Hindlimb muscle (tissue), 1 donor: ENCODE measurements at regions not wholly inside any gene's neighbourhood (a gene's known extent, or its start where the extent isn't known, plus 50 kb on each side); places are given as distances from the start of the nearest gene placed in this dataset.

Source experiments
- DNase-seq: peaks from one replicate; pipeline ENCODE4 v3.0.0-alpha.2; 2013

- no peak for DNase-seq
Measured at GRCh38 chr2:47265158-47265557, 88.8 kb upstream of the CALM2 start.

- DNase-seq = no peak
Measured at GRCh38 chr2:47264686-47265085, 88.4 kb upstream of the CALM2 start.

DNA sequence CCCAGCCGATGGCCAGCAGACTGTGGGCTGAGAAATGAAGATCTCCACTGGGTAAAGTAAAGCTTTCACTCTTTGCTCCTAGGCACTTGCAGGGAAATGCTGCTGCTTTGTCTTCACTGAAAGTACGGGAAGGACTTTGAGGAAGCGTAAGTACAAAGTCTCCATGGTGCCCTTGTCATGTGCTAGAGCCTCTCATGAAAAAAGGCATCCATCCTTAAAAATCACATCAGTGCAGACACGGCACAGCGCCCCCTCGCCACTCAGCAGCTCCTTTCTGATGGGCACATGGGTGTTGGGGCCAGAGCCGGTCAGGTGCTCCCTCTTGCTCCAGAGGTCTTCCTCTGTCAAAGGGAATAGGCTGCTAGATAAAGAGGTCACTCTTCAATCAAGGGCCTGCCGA, 87.8 kb upstream of the CALM2 start:
- DNase-seq = no peak

GRCh38 chr2:47262657-47263056, 86.3 kb upstream of the CALM2 start:
- no peak for DNase-seq

GRCh38 chr2:47260971-47261370, 84.7 kb upstream of the CALM2 start:
- no peak for DNase-seq

- no peak for DNase-seq
Measured at GRCh38 chr2:47259829-47260228, 83.5 kb upstream of the CALM2 start.

GRCh38 chr2:47257946-47258348, 81.6 kb upstream of the CALM2 start:
- no peak for DNase-seq

- no peak for DNase-seq
Measured at GRCh38 chr2:47256416-47257087, 80.2 kb upstream of the CALM2 start.

DNA sequence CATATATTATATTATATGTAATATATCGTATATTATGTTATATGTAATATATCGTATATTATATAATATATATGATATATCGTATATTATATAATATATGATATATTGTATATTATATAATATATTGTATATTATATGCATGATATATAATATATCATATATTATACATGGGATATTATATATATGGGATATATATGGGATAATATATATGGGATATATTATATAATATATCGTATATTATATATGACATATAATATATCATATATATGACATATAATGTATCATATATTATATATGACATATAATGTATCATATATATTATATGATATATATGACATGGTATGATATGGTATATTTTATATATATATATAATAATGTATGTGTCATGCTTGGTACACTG, 79.5 kb upstream of the CALM2 start:
- no peak for DNase-seq

DNA sequence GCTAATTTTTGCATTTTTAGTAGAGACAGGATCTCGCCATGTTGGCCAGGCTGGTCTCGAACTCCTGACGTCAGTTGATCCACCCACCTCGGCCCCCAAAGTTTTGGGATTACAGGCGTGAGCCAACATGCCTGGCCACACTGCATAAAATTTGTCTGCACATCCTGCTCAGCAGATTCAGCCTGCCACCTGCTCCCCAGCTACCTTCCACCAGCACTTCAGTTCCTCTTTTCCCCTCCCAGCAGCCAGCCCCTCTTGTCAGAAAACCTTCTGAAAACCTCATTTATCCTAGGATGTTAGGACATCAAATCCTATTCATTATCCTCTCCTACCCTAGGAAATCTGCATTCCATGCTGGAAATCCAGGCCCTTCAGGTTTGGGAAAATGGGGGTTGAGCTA, 78.2 kb upstream of the CALM2 start:
- no peak for DNase-seq

DNA sequence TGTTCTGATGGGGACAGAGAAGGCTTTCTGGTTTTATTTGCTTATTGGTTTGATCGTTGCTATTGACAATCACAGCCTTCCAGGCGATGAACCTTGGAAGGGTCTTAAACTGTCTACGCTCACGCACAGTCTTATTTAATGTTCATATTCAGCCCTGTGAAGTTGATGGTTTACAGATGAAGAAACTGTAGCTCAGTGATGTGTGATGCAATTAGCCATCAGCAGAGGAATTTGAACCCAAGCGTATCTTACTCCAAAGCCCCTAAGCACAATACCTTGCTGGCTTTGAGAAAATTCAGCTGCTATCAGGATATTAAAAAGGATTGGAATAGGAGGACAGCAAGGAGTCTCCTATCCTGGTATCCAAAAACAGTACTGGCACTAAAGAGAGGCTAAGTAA, 77.1 kb upstream of the CALM2 start:
- DNase-seq = no peak

DNA sequence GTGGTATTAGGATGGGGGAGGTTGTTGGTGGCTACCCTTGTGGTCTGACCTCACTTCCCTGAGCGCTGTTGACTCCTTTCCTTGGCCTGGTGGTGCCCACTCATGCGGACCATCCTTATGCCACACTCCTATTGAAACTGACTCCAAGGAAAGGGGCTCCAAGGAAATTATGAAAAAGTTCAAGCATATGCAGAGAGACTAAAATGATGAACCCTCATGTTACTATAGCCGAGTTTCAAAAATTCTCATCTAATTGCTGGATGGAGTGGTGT, 75.0 kb upstream of the CALM2 start:
- DNase-seq = no peak

- no peak for DNase-seq
Measured at GRCh38 chr2:47250586-47251403, 74.5 kb upstream of the CALM2 start.

- no peak for DNase-seq
Measured at GRCh38 chr2:47249931-47250330, 73.6 kb upstream of the CALM2 start.

DNA sequence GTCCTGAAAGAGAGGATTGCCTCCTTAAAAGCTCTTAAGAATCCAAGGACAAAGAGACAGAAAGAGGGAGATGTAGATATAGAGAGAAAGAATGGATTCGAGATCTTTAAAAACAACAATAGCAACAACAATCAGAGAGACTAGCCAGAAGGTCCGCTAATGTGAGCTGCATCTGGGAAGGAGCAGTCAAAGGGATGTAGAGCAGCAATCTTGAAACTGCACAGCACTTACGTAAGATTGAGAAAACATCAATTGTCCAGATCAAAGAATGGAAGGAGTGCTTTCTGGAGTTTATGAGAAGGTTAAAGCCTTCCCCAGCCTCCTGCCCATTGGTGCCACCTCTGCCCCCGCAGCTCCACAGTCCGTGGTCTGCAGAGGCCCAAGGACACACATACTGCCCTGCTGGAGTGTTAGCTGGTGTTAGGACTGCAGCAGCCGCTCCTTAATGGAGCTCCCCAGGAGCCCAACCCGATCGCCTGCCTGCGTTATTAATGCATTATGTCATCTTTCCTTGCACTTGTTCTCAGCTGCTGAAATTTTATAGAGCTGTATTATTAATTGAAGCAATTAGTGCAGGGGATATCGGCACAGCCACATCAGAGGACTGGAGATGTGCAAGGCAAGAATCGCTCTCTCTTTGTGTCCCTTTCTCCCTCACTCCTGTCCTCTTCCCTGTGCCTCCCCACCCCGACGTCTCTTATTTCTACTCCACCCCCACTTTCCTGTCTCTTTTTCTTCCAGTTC, 73.0 kb upstream of the CALM2 start:
- no peak for DNase-seq

DNA sequence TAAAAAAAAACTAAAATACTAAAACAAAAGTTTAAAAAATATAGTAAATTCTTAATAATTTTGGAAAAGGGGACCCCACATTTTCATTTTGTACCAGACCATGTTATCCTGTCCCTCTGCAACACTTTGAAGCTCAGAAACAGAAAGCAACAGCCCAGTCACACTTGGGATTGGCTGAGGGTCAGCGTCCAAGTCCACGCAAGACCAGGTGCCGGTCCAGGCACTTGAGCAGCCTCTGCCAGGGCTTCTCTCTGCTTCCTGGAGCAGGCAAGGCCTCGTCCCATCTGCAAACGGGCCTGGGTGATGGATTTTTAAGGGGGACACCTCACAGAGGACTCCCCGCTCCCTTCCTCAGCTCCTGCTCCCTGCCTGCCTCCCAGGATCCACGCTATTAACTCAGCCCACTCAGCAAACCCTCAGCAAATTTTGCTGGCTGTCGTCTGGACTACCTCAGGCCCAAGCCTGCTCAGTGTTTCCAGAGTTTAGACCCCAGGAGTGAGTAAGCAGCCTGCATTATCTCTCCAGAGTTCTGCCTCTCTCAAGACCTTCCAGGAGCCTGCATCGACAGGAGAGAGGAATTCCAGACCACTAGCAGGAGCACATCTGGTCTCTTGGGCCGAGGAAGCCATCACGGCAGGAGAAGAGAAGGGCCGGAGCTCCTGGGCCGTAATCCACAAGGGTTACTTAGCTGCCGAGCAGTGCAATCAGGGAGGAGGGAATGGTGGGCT, 67.4 kb upstream of the CALM2 start:
- DNase-seq = no peak

DNA sequence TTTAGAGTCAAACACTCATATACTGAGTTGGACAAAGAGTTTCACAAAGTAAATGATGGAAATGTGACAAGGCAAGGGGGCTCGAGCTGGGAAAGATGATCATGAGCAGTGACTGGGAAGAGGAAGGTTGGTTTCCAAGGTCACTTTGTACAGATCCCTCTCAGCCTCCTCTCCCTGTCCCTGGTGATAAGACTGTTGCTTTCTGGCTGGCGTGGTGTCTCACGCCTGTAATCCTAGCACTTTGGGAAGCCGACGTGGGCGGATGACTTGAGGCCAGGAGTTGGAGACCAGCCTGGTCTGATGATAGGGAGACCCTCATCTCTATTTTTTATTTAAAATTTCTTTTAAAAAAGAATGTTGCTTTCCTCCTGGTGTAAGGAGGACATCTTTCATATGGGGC, 65.4 kb upstream of the CALM2 start:
- no peak for DNase-seq

- DNase-seq = no peak
Measured at GRCh38 chr2:47239119-47239969, 63.0 kb upstream of the CALM2 start.

DNA sequence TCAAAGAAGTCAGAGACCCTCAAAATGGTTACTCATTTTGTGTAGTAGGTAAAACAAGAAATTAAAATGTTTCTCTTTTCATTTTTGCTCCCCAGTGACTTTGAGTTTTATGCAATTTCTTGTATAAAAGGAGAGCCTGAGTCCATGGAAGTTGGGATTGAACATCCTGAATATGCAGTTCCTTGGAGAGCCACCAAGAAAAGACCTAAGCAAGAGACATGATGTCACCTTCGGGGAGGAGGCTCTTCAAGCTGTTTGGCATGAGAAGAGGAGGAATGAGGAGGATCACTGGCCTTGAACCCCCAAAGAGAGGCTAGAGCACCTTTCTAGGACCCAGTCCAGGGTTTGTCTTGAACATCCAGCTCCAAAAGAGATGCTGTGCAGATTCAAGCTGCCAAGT, 62.3 kb upstream of the CALM2 start:
- no peak for DNase-seq

DNA sequence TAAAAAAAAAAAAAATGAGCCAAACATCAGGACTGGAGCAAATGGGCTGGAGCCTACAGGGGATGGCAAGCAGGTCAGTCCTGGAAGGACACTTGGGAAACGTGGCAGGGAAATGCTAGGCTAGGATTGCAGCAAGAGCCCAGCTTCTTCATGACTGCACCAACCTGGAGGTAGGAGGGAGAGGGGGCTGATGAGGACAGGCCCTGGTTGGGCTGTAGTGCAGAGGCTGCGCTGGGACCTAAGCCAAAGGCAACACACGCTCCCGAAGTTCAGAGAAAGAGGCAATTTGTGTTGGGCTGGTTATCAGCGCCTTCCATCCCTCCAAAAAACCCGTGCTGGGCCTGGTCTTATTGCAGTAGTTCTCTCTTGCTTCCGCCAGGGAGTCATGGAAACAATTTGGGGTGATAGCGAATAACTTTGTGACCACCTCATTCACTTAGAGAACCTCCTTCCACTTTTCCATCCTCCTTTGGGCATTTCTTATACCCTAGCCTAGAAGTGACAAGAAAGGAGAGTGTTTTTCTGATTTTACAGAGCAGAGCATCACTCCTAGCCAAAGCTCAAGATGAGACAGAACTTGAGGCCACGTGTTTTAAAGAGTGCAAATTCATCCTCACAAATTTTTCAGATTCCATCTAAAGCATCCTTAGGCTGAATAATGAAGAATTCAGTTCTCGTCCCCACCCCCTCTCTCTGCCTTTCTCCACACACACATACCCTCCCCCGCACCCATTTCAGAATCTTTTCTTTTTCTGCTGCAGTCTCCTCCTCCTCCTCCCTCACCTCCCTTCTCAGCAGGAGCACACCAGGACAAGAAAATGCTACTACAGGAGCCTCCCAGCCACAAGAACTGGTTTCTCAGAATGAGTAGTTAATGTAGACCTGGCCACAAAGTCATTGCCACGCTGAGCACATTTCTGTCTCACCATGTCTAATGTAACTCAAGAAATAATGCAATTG, 61.3 kb upstream of the CALM2 start:
- DNase-seq = peak; percentile 34
